GM19238 (cell line): ENCODE measurements at regions not wholly inside any gene's neighbourhood (a gene's known extent, or its start where the extent isn't known, plus 50 kb on each side); places are given as distances from the start of the nearest gene placed in this dataset.
"Not testable (repeated sequence)": the region's sequence is repeated elsewhere in the genome, so short reads cannot be mapped to it uniquely, and the experiment has no call there.

Experiments used
- DNase-seq: peaks from one replicate; pipeline ENCODE4 v3.0.0; 2011; ENCODE audit warnings: low spot score; ENCODE audit not compliant: insufficient read length

DNA sequence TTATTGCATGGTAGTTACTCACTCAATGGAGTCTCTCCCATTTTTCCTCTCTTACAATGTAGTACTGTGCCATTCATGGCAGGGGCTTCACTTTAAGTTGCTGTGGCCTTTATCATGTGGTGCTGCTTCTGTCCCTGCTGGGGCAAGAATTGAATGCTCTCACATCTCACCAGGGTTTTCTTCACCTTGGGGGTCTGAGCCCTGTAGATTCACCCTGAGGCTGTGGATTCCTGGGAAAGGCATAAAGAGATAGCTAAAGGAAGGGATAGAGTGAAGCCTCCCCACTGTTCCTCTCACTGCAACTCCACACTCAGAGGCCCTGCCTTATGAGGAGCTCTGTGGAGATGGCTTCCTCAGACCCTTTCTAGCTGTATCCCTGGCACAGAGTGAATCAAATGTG, 178.5 kb upstream of the GOT2 start:
- no peak for DNase-seq

DNA sequence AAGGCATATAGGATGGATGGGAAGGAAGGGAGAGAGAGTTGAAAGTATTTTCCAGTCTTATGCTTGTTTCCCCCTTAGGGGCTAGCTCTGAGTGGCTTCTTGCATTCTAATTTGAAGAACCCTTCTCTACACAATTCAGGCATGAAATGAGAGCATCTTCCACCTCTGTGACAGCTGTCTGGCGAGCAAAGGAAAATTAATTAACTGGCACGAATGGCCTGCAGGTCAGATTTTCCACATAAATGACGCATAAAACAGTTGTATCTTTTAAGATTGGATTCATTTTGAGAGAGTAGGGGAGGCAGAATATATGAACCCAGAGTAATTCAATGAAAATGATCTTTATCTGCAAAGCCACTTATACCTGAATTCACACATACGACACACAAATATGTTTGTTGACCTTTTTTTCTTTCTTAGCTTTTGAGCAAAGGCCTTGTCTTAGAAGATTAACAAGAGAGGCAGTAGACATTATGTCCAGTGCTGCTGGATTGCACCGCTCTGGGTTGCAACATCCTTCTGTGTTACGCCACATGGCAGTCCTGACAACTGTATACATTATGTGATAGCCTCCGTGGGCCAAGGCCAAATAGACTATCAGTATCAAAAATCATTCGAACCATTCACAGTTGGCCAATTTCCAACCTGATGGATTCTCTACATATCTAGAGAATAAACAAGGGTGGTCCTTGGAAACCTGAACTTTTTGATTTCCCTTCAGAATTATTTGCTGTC, 173.0 kb upstream of the GOT2 start:
- DNase-seq = no peak

DNA sequence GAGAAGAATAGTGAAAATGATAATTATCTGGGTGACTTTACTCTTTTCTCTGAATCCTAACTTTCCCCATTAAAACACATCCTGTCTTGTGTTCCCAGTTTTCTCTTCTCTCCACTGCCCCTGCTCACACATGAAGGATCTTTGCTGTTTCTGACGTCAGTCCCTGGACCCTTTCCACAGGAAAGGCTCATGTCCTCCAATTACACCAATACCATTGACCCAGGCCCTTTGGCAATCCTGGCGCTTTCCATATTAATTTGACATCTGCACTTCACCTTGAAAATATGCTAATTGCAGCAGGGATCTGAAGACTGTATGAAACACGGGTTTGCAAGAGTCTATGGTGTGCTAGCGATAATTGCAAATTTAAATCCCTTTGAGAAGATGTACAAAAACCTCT, 170.2 kb upstream of the GOT2 start:
- DNase-seq = no peak

DNA sequence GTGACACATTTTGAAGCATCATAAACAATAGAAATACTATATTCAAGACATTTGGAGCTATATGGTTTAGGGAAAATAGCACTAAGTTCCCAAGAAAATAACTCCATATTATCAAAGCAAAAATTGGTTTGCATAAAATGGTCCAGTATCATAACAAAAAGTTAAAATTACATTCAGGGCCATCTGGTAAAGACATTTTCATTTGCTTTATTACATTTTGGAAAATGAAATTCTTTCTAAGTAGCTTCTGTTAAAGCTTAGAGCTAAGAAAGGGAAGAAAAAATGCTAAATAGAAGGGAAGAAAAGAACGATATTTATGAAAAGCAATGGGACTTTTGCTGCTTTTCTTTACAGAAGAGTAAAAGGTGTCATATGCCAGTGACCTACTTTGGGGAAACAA, 155.4 kb upstream of the GOT2 start:
- DNase-seq = no peak

DNA sequence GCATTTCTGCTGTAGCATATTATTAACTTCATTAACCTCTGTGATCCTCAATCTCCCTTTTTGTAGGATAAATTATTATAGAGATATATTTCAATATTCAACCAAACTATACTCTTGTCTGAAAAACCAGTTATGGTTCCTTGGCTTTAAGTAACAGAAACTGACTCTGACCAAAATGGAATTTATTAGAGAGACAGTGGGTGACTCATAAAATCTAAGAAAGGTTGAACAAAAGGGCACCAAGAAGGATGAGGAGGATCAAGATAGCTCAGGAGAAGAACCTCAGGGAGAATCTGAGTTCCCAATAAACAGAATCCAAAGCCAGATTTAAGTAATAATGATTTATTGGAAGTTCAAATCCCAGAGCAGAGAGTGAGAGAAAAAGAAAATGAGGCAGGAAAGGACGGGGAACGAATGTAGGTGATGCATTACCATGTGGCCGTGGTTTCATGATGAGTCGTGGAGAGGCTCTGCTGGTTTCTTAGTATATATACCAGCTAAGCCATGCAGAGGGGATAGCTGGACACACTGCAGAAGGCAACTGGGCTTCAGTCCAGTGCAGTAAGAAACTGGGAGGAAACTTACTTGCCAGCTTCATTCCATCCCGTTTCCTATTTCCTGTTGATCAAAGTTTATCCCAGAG, 151.5 kb upstream of the GOT2 start:
- DNase-seq = no peak

DNA sequence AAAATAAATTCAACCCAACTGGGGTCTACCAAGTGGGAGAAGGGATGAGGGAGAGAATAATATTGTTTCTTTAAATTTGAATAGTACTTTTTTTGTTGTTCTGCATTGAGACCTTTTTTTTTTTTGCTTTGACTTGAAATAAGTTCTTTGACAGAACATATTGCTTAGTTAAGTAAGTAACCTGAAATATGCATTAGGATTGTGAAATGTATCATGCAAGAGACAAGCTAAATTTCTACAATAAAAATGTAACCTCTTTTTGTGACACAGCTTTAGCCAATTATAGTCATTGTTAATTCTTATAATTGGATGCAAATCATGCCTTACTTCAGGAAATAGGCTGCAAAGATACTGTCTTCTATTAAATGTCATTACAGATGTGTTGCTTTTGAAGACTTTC, 150.0 kb upstream of the GOT2 start:
- no peak for DNase-seq

DNA sequence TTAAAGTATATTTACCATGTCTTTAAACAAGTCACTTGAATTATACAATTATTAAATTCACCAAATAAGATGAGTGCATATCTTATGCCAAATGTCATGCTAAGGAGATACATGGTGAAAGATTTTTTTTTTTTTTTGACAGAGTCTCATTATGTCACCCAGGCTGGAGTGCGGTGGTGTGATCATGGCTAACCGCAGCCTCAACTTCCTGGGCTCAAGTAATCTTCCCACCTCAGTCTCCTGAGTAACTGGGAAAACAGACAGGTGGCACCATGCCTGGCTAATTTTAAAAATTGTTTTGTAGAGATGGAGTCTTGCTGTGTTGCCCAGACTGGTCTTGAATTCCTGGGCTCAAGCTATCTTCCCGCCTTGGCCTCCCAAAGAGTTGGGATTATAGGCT, 149.0 kb upstream of the GOT2 start:
- DNase-seq = no peak

DNA sequence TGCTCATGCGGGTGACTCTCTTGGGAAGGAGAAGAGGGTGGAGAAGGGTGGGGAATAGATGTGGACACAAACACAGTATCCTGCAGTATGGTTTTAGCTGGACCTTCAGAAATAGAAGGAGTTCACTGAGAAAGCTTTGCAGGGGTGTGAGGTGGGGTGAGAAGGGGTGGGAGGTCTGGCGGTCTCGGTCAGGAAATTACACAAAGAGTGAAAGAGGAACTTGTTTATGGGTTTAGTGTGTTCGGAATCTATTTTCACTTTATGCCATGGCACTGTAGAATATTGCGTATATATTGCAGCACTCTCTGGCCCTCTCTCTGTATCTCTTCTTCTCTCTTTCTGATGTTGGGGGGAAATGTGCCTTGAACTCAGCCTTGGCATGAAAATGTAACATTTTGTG, 148.2 kb upstream of the GOT2 start:
- peak; percentile 5 for DNase-seq

DNA sequence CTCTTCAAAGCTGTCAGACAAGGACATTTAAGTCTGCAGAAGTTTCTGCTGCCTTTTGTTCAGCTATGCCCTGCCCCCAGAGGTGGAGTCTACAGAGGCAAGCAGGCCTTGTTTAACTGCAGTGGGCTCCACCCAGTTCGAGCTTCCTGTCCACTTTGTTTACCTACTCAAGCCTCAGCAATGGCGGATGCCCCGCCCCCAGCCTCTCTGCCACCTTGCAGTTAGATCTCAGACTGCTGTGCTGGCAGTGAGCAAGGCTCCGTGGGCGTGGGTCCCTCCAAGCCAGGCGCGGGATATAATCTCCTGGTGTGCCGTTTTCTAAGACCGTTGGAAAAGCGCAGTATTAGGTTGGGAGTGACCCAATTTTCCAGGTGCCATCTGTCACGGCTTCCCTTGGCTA, 144.5 kb upstream of the GOT2 start:
- not testable (repeated sequence) for DNase-seq

DNA sequence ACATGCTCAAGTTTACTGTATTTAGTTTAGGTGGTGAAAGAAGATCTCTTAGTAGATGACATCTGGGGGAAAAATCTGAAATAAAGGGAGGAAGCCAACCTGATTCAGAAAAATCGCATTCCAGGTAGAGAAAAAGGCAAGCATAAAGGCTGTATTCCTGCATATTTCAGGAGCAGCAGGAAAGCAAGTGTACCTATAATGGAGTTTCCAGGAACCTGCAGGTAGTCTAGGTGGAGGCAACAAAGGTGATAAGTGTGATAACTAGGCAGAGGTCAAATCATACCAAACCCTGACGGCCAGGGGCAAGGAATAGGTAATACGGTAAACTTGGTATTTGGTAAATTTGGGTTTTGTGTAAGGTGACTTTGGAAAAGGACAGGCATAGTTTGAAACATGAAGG, 132.8 kb upstream of the GOT2 start:
- DNase-seq = no peak

DNA sequence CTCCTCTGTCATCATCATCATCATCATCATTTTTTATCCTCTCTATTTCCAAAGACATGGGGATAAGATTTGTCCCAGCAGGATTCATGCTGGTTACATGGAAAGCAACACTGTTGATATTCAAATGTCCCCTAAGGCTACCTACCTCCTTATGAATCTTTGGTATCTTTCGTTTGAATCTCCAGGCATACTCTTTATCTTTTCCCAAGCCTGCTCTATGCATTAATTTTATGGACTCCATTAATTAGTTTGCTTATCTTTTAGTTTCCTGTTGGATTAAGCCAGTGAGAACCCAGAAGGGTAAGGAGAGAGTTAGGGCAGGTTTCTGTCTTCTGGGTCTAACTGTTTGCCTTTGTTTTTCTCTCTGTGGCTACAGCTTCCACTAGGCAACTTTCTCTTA, 129.6 kb upstream of the GOT2 start:
- DNase-seq = no peak

DNA sequence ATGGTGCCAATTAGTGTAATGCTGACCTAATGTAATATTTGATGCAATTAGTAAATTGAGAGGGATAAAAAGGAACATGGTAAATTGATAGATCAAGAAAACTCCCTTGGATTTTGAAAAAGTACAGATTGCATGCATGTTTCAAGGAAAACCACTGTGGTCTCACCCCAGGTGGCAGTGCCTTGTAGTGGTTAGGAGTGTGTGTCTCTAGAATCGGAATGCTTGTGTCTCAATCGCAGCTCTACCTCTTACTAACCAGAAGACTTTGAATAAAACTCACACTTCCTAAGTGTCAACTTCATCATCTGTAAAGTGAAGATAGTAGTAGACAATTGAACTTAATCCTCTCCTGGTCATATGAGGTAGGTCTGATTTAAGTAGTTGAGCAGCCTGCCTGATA, 128.9 kb upstream of the GOT2 start:
- DNase-seq = no peak

DNA sequence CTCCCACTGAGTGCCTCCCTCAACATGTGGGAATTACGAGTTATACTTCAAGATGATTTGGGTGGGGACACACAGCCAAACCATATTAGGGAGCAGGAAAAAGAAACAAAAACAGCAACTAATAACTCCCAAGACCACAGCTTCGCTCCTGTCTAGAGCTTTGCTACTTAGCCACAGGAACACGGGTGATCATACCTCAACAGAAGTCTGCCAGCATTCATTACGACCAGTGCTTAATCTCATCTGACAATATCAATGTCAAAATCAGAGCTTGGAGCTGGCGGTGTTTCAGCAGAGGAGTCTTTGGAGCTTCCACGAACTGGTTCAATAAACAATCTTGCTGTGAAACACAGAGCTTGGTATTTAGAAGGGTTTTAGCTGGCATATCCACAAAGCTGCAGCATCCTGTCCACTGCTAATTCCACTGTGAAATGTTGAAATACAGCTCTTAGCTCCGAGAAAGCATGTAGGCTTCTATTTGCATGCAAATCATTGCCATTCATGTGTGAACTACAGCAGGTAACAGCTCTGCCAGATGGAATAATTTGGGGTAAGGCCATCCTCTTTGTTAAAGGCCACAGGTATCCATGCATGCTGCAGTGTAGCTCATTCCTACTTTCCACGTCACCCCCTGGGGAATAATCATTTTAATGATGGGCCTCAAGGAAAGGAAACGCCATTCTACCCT, 128.4 kb upstream of the GOT2 start:
- DNase-seq = no peak

DNA sequence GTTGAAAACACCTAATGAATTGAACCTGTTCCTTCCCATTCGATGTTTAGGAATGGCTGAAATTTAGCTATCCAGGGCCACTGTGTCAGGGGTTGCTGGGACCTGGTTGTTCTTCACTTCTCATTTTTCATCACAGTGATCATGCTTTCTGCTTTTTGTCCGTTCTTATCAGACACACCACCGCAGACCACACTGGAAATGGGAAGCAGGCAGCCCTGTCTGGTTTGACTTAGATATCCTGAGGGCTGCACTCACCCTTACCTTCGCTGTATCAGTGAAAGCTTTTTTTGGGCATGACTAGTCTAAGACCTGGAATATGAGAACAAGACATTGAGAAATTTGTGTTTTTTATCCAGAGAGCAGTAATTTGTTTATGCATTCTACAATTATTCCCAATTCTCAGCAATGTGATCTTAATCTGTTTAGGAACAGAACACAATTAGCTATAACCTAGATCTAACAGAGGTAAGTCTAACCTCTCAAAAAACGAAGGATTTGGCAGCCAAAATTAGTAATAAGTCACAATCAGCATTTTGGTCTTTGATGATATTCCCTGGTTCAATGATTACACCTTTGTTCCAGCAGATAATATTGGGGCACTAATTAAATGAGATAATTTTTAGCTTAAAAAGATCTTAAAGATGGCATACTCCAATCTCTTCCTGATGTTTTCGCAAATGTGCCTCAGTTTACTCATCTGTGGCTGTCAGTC, 126.0 kb upstream of the GOT2 start:
- DNase-seq = no peak

DNA sequence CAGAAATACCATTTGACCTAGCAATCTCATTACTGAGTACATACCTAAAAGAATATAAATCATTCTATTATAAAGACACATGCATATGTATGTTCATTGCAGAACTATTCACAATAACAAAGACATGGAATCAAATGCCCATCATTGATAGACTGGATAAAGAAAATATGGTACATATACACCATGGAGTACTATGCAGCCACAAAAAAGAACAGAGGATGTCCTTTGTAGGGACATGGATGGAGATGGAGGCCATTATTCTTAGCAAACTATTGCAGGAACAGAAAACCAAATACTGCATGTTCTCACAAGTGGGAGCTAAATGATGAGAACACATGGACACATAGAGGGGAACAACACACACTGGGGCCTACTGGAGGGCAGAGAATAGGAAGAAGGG, 124.5 kb upstream of the GOT2 start:
- not testable (repeated sequence) for DNase-seq

DNA sequence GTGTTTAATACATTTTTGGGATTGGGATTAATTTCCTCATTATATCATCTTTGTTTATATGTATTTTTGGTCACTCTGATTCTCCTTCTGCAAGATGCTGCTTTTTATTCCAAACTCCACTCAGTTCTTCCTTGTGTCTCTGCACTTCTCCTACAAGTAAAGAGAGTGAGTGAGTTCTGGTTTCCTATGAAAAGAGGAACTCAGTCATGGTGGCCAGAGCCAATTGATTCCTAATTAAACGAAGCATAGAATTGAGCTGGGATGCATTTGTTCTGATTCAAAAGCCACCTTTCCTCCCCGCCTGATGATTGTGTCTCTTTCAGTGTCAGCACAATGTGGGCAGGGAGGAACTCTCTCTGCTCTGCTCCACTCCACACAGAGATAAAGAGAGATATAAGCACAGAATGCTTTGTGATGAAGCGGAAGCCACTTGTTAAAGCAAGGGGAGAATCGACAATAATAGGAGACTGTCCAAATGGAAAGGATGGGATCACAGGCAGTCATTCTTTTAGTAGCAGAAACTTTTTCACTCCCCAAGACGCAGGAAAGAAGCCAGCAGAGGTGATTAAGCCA, 121.3 kb upstream of the GOT2 start:
- DNase-seq = no peak

DNA sequence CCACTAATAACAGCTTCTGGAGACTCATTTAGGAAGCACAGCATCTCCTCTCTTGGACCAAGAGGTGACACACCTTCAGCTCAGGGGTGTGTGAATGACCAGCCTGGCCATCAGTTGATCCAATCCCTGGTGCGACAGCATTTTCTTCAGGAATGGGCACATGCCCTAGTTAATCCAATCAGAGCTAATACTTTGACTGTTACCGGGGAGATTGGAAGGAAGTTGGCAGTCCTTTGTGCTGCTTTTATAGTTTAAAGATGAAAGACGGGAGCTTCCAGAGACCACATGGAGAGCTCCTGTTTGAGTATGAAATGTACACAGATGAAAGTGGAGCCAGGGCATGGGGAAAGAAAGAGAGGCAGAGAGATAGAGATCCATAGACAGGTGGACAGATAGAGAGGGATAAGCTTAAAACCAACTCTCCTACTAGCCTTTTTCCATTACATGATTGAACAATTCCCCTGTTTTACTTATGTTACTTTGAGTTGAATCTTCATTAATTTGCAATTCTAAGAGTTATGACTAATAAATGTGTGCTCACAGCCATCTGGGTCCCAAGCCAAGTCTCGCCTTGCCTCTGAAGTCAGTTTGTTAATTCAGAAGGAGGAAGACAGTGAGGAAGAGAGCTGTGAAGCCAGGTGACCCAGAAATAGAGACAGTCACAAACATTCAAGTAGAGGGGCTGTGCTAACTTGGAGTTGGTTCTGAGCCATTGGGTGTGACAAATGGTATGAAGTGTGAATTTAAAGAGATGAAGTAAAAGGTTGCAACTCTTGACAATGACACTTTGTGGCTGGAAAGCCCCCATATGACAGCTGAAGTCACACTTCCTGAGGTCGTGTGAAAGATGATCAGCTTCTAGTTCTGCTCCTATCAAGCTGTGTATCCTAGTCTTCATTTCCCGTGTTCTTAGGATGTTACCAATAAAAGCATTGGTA, 120.0 kb upstream of the GOT2 start:
- no peak for DNase-seq

DNA sequence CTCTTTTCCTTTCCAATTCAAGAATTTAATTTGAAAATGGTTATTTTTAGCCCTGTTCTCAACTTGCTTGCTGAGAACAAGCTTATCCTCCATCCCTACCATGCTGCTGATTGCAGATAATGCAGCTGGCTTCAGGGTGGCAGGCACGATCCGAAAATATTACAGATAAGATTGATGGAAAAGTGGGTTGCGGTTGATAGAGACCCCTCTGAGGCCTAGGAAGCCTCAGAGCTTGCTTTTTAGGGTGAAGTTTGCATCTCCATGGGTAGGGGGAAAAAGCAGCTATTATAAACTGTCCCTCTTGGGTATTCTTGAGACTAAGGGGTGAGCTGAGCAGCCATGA, 116.5 kb upstream of the GOT2 start:
- no peak for DNase-seq

DNA sequence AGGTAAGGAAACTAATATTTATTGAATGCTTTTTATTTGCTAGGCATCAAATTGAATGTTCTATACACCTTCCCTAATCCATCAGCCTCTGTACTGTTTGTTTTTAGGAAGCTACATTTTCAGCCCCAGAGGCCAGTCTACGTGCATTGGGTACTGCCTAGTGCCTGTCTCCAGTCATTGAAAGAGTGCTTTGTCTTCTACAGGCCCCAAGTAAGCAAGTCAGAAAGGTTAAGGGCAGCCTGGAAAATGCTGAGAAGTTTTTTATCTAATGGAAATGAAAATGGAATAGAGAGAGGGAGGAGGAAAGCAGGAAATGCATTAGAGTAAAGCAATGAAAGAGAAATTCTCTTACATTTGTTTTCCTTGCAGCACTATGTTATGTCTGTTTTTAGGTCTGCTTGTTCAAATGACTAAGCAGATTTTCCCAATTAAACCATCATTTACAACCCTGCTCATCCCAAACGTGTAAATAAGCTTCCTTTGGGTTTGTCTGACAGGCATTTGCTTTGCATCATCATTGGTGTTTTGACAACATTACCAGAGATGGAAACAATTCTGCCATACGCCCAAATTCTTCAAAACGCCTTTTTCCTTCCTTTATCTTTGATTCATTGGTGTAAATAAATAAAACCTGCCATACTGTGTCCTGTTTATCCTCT, 116.0 kb upstream of the GOT2 start:
- DNase-seq = no peak

DNA sequence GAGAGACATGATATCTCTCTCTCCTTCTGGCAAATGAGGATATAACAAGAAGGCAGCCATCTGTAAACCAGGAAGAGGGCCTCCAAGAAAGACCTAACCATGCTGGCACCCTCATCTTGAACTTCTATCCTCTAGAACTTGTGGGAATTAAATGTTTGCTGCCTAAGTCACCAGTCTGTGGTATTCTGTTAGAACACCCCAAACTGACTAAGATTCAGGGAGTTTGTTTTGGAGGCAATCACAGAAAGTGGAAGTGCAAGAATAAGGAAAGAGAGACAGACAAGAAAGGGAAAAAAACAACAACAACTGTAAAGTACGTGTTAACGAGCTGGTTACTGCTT, 114.5 kb upstream of the GOT2 start:
- DNase-seq = no peak
